Heart right ventricle (tissue), 16 donors: ENCODE measurements at regions not wholly inside any gene's neighbourhood (a gene's known extent, or its start where the extent isn't known, plus 50 kb on each side); places are given as distances from the start of the nearest gene placed in this dataset.

Experiments
- ATAC-seq, 8 donors: fragments of 200-7000 bp; cut with Tn5 transposase; one replicate each; pipeline ENCODE4 v1.9.1; 2020; ENCODE audit warnings: mild to moderate bottlenecking in 8 of 8, moderate library complexity in 8 of 8, moderate number of reproducible peaks in 1 of 8
- DNase-seq, 2 donors: peaks; one replicate each; pipeline ENCODE4 v3.0.0-alpha.2; 2020
- H3K27ac ChIP-seq, 10 donors: fragments of 200-600 bp; sonication (generic) in 2 of 10; one replicate each; pipeline versions ENCODE4 v1.5.0 to v1.8.0; 2020 to 2022; ENCODE audit warnings: mild to moderate bottlenecking in 3 of 10
- H3K27me3 ChIP-seq, 7 donors: fragments of 200-600 bp; one replicate each; pipeline ENCODE4 v1.8.0; 2021 to 2022; ENCODE audit warnings: mild to moderate bottlenecking in 2 of 7
- H3K36me3 ChIP-seq, 9 donors: fragments of 200-600 bp; sonication (generic) in 1 of 9; one replicate each; pipeline versions ENCODE4 v1.5.0 to v1.8.0; 2020 to 2022; ENCODE audit warnings: mild to moderate bottlenecking in 2 of 9
- H3K4me1 ChIP-seq, 9 donors: fragments of 200-600 bp; sonication (generic) in 1 of 9; one replicate each; pipeline versions ENCODE4 v1.5.0 to v1.8.0; 2020 to 2022; ENCODE audit warnings: mild to moderate bottlenecking in 4 of 9
- H3K4me3 ChIP-seq, 10 donors: fragments of 200-600 bp; sonication (generic) in 2 of 10; one replicate each; pipeline versions ENCODE4 v1.5.0 to v1.8.0; 2020 to 2022; ENCODE audit warnings: mild to moderate bottlenecking in 7 of 10, moderate library complexity in 2 of 10
- H3K9me3 ChIP-seq, 11 donors: fragments of 200-600 bp in 10 of 11; sonication (generic) in 2 of 11; one replicate each; pipeline versions ENCODE4 v1.5.0 to v1.8.0; 2013 to 2022; ENCODE audit warnings: mild to moderate bottlenecking in 2 of 11, control low read depth in 1 of 11, moderate library complexity in 1 of 11
- CTCF ChIP-seq, 9 donors: fragments of 200-600 bp; sonication (generic) in 2 of 9; IDR thresholded peaks; one replicate each; pipeline versions ENCODE4 v1.5.0 to v1.8.0; 2021 to 2022; ENCODE audit warnings: antibody characterized with exemption in 9 of 9, mild to moderate bottlenecking in 5 of 9, moderate library complexity in 1 of 9
- WGBS, 2 donors: extraction: QIAGEN DNeasy Blood & Tissue Kit; methylation state at CpG; one replicate each; pipeline ENCODE4 v1.1.7; 2013; ENCODE audit warnings: inconsistent platforms in 1 of 2; 5-methylcytosine and 5-hydroxymethylcytosine counted together
- intact Hi-C, 10 donors: fragments of 100-400 bp; cut with DNase I; formaldehyde crosslinking; loops; one replicate each; pipeline versions ENCODE4 v1.11.1 to v1.14.2; 2022
- donor health status: Arrhythmogenic right ventricular cardiomyopathy.
- donor health status: ischemic (EF 13 %, LVEDD 7.1; RV severe dilation, severe dysfunction).
- donor health status: healthy with polysubstance abuse.
- donor health status: DM: no; HTN: yes; CAD: no.
- donor health status: DM: no; HTN: no; CAD: no.
- donor health status: ischemic (EF 25% LVEDD 6.9; RV normal size, moderate dysfunction).
- donor health status: ischemic (EF 25% LVEDD 5.7; RV mildly dilated, moderate dysfunction).
- donor health status: healthy.
- donor health status: DM: yes; HTN: yes; CAD: no.
- donor health status: Ischemic cardiomyopathy.
- donor health status: ischemic (EF 35%, LVEDD 5.7; RV mildly dilated, moderate dysfunction).
- donor health status: nonischemic (EF 11% LVEDD 7.7; RV severe dilation, severe dysfunction).
- donor health status: DM: yes; HTN: yes; CAD: no.
- donor health status: PGD.
- donor health status: ischemic (EF 29% LVEDD 5.4; RV normal size, mild dysfunction).
- donor health status: nonischemic (EF 23%, LVEDD 6.1; RV moderate dilation, normal function).

DNA sequence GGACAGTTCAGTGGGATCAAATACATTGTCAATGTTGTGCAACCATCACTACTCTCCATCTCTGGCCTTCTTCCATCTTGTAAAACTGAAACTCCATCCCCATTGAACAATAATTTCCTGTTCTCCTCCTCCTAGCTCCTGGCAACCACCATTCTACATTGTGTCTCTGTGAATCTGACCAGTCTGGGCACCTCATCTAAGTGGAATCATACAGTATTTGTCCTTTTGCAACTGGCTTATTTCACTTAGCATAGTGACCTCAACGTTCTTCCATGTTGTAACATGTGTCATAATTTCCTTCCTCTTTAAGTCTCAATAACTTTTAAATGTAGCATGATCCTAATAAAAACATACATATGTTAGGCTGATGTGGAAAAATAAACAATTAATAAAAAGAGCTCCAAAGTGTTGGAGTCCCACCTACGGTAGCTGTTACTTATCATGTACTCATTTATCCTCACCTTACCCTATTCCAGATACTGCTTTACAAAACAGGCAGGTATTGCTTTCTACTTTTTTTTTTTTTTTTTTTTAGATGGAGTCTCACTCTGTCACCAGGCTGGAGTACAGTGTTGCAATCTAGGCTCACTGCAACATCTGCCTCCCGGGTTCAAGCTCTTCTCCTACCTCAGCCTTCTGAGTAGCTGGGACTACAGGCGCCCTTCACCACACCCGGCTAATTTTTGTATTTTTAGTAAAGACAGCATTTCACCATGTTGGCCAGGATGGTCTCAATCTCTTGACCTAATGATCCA, 91.9 kb downstream of the TNFAIP3 start:
- ATAC-seq = peak in 2 of 8 donors; percentile 47 to 73
- Histone ChIP-seq H3K9me3 (peaks cover 0 to 7% (median 0%) of the 10 kb centered on the region in 11 donors), H3K36me3 (no peaks in the 10 kb centered on the region), H3K4me1 (peaks cover 0 to 27% (median 0%) of the 10 kb centered on the region in 9 donors), H3K27me3 (no peaks in the 10 kb centered on the region), H3K4me3 (no peak overlapping the region), H3K27ac (peak overlapping the region in 2 of 10 donors; percentile 20 to 72)
- intact Hi-C loops = no loop called here
- no peak for DNase-seq
- TF ChIP-seq CTCF (IDR thresholded peaks at IDR 0.05) = no peak
- WGBS, 2 donors = 83 to 89% methylated on average over 5 of the region's 5 CpGs

GRCh38 chr6:137962725-137963124, 95.7 kb downstream of the TNFAIP3 start:
- ATAC-seq (no peak), DNase-seq (no peak)
- peaks cover 0 to 27% (median 0%) of the 10 kb centered on the region in 9 donors for H3K4me1 ChIP-seq
- no peak overlapping the region for H3K27ac ChIP-seq
- intact Hi-C loops = no loop called here
- H3K36me3 ChIP-seq = no peaks in the 10 kb centered on the region
- no peak for TF ChIP-seq CTCF (IDR thresholded peaks at IDR 0.05)
- peaks cover 0 to 5% (median 0%) of the 10 kb centered on the region in 7 donors for H3K27me3 ChIP-seq
- no peak overlapping the region for H3K4me3 ChIP-seq
- WGBS, 2 donors = 82 to 87% methylated on average over 3 of the region's 3 CpGs
- H3K9me3 ChIP-seq = peaks cover 0 to 7% (median 0%) of the 10 kb centered on the region in 11 donors

GRCh38 chr6:137964876-137965275, 97.8 kb downstream of the TNFAIP3 start:
- Histone ChIP-seq H3K36me3 (no peaks in the 10 kb centered on the region), H3K4me3 (no peak overlapping the region), H3K27ac (no peak overlapping the region), H3K9me3 (peaks cover 0 to 7% (median 0%) of the 10 kb centered on the region in 11 donors), H3K27me3 (peaks cover 0 to 5% (median 0%) of the 10 kb centered on the region in 7 donors), H3K4me1 (peaks cover 0 to 27% (median 0%) of the 10 kb centered on the region in 9 donors)
- ATAC-seq (no peak), DNase-seq (no peak)
- intact Hi-C loops = no loop called here
- TF ChIP-seq CTCF (IDR thresholded peaks at IDR 0.05) = no peak
- WGBS, 2 donors = 52 to 60% methylated on average over 4 of the region's 4 CpGs

DNA sequence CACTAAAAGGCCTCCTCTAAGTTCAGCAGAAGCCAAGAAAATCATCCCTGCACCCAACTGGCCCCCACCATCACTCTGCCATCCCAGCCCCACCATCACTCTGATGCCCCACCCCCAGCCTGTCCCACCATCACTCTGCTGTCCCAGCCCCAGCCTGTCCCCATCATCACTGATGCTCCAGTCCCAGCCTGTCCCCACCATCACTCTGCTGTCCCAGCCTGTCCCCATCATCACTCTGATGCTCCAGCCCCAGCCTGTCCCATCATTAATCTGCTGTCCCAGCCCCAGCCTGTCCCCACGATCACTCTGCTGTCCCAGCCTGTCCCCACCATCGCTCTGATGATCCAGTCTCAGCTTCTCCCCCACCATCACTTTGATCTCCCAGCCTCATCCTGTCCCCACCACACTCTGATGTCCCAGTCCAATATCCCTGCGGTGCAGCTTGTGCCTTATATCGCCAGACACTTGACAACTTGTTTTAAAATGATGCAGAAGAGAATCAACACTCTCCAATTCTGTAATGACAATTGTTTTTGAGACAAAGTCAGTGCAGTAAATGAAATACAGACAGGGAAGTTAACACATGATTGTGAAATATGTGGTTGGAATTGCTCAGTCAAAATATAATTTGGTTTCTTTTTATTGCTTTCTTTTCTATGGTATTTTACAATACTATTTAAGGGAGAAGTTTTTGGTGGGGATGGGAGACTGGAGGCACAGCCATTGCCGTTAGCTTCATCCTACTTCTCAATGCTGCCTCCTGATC, 100.8 kb downstream of the TNFAIP3 start:
- no peak for TF ChIP-seq CTCF (IDR thresholded peaks at IDR 0.05)
- intact Hi-C loops = no loop called here

More for the DNA sequence above, 100.8 kb downstream of the TNFAIP3 start:
- Histone ChIP-seq H3K27ac (peak overlapping the region in 1 of 10 donors; percentile 41), H3K27me3 (peaks cover 0 to 5% (median 0%) of the 10 kb centered on the region in 7 donors), H3K4me1 (peaks cover 0 to 27% (median 0%) of the 10 kb centered on the region in 9 donors), H3K36me3 (no peaks in the 10 kb centered on the region), H3K4me3 (no peak overlapping the region), H3K9me3 (no peaks in the 10 kb centered on the region)
- 89 to 93% methylated on average over 5 of the region's 5 CpGs for WGBS, 2 donors
- ATAC-seq (peak in 2 of 8 donors; percentile 28 to 31), DNase-seq (no peak)
